Dedifferentiated amniotic fluid mesenchymal stem cell (primary cell): ENCODE measurements at regions not wholly inside any gene's neighbourhood (a gene's known extent, or its start where the extent isn't known, plus 50 kb on each side); places are given as distances from the start of the nearest gene placed in this dataset.
"Not testable (repeated sequence)": the region's sequence is repeated elsewhere in the genome, so short reads cannot be mapped to it uniquely, and the experiment has no call there.

Experiments used
- DNase-seq: peaks from one replicate; pipeline ENCODE4 v3.0.0-alpha.2; 2016; ENCODE audit errors: extremely low spot score

DNA sequence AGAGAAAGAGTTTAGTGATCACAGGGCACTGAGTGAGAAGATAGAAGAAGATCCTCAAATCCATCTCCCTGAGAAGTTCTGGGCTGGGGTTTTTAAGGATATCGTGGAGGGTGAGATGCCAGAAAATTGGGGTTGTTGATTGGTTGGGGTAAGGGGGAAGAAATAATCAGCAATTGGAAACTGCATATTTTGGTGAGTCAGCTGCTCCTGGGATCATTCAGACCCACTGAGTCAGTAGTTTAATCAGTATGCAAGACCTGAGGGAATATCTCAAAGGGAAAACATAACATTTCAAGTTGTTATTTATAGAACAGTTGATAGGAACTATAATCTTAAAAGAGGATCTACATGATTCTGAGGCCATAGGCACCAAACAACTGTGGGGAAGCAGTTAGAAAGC lies 183.4 kb downstream of the FCRL5 start:
- DNase-seq, result not testable (repeated sequence)

DNA sequence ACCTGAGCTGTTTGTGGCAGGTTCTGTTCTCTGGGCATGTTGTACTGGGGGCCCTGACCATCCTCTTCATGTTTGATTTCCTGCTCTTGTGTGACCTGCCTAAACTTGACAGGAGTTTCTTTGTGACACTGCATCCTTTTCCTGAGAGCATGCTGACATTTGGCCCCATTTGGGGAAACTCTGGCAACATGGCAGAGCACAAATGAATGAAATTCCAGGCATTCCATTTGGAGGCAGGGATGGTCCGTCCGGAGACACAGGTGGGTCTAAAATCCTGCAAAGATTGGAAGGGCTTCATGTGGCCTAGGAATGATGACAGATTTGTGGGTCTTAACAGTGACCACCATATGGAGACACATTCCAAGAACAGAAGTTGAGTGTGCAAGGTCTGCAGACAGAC lies 184.0 kb downstream of the FCRL5 start:
- DNase-seq, result no peak

DNA sequence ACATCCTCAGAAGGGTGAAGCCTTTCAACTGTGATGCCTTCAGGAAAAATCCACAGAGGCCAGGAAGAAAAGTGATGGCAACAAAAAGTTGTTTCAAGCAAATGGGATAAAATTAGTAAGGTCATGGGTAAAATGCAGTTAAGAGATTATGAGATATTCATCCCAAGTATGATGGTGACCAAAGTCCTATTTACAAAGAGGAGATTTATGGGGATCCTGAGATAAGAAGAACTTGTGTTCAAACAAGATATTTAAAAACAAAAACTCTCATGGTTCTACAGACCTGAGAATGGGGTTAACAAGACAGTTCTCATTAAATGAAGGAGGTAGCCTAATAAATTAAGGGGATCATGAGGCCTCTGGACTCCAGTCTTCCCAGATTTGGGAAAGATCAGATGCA lies 184.4 kb downstream of the FCRL5 start:
- no peak for DNase-seq

- no peak for DNase-seq
Observed at GRCh38 chr1:157367091-157367739, 185.1 kb downstream of the FCRL5 start.

DNA sequence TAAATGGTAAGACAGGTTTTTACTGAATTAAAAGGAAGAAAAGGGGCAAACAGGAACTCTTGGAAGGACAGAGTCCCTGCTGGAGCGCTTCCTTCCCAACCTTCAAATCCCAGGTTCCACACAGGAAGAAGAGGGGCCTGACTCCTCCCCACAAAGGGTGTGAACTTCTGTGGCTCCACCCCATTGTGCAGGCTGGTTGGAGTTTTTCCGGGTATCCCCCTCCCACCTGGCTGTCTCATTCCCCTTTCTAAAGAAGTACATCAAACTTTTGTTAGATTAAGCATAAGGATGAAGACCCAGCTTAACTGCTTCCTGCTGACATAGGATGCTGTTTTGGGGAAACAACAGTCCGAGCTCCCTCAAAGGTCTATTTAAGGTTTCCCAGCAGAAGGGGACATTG lies 187.7 kb downstream of the FCRL5 start:
- no peak for DNase-seq

GRCh38 chr1:157363660-157364140 lies 188.6 kb downstream of the FCRL5 start:
- no peak for DNase-seq

DNA sequence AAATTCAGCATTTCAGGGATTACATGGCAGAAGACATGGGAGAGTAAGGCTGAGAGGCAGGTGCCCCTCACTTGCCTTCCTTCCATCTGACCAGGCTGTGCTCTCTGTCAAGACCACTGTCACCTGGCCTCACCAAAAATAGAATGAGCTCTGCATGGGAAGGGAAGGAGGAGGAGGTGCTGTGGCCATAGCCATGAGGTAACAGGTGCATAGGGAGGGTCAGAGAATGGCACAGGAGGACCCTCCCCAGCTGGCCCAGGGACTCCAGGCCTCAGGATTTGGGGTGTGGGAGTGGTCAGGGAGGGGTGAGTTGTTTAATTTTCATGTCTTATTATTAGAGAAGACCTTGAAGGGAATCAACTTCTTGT lies 192.3 kb downstream of the FCRL5 start:
- no peak for DNase-seq

DNA sequence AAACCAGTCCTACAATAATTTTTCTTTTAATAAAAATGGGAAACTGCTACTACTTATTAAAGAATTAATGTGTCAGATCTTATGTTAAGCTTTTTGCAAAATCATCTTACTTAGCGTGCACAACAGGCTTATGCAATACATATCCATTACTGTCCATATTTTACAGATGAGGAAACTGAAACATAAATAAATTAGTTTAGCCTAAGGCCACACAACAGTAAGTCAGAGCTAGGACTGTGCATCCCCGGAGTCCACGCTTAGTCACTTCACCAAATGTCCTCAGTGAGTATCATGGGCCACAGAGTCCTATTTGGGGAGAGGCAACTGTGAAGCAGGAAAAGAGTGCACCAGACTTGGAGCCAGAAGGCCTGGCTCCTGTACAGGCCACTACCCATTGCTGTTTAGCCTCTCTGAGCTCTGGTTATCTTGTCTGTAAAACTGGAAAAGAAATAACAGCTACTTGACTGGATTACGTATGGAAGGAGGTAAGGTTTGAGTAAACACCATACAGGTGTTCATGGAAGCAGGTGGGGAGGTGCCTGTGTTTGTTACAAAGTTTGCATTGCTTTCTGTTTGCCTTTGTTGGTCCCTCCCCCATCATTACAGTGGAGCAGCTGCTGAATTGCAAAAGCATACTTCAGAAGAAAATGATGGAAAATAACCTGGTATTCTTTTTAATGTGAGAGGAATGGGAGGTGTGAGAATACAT lies 192.8 kb downstream of the FCRL5 start:
- DNase-seq, result peak; percentile 29

- no peak for DNase-seq
Observed at GRCh38 chr1:157357111-157357510, 195.2 kb downstream of the FCRL5 start.

DNA sequence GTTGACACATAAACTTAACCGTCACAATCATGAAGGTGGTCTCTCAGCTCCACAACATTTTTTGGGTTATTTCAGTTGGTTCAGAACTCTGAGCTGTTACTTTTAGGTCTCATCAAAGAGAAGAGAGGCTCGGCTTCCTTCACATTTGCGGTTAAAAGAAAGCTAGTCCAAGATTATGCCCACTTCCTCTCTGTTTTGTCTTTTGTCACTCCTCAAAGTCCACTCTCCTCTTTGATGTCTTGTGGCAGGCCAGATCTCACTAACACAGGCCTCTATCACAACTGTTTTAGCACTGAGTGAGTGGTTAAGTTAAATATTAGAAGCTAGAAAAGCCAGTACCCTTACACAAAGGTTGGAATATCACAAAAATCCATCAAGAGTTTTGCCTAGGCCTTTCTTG lies 195.7 kb downstream of the FCRL5 start:
- DNase-seq, result no peak

GRCh38 chr1:157353546-157353945 lies 198.8 kb downstream of the FCRL5 start:
- no peak for DNase-seq

DNA sequence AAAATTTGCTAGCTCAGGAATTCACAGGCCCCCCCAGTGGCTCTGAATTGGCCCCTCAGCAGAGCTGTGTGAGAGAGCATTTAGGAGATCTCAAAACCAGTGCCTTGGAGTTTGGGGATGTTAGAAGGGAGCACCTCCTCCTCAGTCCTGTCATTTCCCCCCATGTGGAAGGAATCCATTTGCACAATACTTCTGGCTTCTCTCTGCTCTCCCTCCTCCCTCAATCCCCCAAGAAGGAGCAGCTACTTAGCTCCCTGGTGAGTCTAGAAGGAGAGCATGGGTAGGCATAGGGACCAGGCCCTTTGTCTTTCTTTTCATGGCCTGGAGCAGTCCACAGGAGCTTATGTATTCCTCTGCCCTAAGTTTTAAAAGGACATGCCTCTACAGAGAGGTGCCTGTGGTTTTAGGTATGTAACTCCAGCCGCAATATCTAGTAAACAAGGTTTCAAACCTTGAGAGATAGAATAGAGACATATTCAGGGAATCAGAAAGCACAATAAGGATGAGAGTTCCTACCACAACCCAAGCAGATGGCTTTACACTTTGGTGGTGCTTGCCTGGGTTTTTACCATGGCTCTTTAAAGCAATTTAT lies 199.4 kb downstream of the FCRL5 start:
- DNase-seq, result no peak

GRCh38 chr1:157352216-157352615 lies 200.1 kb downstream of the FCRL5 start:
- no peak for DNase-seq

- DNase-seq, result not testable (repeated sequence)
Observed at GRCh38 chr1:157351800-157352199, 200.5 kb downstream of the FCRL5 start.

GRCh38 chr1:157348538-157349480 lies 203.5 kb downstream of the FCRL5 start:
- DNase-seq, result no peak

- DNase-seq, result no peak
Observed at GRCh38 chr1:157347506-157347905, 204.8 kb downstream of the FCRL5 start.

GRCh38 chr1:157337785-157338184 lies 199.6 kb upstream of the ETV3 start:
- not testable (repeated sequence) for DNase-seq

DNA sequence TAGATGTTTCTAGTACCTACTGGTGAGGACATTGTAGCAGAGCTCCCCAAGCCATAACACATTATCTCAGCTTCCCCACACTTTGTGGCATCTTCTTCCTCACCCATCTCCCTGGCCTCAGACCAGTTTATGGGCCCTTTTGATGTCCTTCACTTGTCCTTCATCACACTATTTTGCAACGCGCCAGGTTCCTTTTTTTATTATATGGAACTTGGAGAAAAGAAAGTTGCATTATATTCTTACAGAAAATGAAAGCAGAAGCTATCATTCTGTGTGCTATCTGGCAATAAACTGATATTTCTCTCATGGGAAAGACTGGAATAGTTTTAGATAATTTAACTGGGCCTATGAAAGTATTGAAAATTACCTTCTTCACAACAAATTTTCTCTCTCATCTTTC lies 196.9 kb upstream of the ETV3 start:
- no peak for DNase-seq

DNA sequence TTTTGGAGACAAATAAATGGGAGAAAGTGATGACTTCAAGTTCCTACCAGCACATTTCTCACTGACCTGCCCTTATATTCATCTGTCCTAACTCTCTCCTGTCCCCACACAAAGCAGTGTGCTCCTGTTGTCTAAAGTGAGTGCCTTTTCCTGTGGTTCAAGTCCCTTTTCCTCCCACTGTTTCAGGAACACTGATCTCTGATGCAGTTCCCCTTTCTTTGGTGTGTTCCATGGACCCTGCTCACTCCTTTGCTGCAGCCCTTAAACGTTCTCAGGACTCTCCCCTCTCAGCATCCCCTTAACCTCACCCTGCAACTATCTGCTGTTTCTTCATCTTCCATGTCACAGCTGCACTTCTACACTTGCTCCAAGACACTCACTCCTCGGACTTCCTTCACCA lies 195.8 kb upstream of the ETV3 start:
- DNase-seq, result no peak

DNA sequence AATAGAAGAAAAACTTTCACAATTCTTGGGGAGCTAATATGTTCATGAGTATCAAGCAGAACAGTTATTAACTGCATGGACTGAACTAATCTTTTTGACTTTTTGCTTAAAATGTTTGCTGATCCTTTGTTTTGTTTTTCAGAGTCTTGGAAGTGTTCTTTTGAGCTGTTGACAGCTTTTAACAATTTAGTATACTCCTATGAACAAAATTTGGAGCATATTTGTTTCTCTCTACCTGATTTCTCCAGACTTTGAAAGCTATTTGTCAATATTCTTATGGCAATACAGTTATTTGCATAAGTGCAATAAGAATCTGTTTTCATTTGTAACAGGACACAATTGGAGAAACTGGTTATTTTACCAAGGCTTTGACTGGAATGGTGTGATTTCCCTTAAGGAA lies 192.0 kb upstream of the ETV3 start:
- DNase-seq, result not testable (repeated sequence)

DNA sequence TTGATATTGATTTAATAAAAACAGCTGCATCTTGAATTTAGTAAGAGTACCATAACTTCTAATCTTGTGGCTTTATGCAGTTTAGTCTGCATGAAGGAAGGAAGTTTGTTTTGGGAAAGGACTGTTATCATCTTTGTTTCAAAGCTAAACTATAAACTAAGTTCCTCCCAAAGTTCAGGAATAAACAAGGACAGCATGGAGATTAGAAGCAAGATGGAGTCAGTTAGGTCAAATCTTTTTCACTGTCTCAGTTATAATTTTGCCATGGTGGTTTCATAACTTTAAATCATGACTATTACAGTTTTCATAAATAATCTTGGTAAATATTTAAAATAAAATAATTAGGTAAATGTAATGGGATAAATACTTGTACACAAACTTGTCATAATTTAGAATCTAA lies 189.9 kb upstream of the ETV3 start:
- DNase-seq, result not testable (repeated sequence)
